Sigmoid colon (tissue), 6 donors: ENCODE measurements at regions not wholly inside any gene's neighbourhood (a gene's known extent, or its start where the extent isn't known, plus 50 kb on each side); places are given as distances from the start of the nearest gene placed in this dataset.

Experiments used
- DNase-seq: peaks from one replicate; pipeline ENCODE4 v3.0.0-alpha.2; 2019
- H3K27ac ChIP-seq, 4 donors: fragments of 200-600 bp; sonication (generic); one replicate each; pipeline ENCODE4 v1.5.1; 2016 to 2019; ENCODE audit warnings: mild to moderate bottlenecking in 1 of 4
- H3K27me3 ChIP-seq, 3 donors: fragments of 200-600 bp; sonication (generic); one replicate each; pipeline ENCODE4 v1.5.1; 2019; ENCODE audit warnings: mild to moderate bottlenecking in 1 of 3
- H3K36me3 ChIP-seq, 4 donors: fragments of 200-600 bp; sonication (generic); one replicate each; pipeline ENCODE4 v1.5.1; 2016 to 2019
- H3K4me1 ChIP-seq, 4 donors: fragments of 200-600 bp; sonication (generic); one replicate each; pipeline ENCODE4 v1.5.1; 2017 to 2019
- H3K4me3 ChIP-seq, 4 donors: fragments of 200-600 bp; sonication (generic); one replicate each; pipeline ENCODE4 v1.5.1; 2017 to 2019; ENCODE audit warnings: mild to moderate bottlenecking in 2 of 4, moderate library complexity in 1 of 4
- H3K9me3 ChIP-seq, 4 donors: fragments of 200-600 bp in 3 of 4; sonication (generic) in 3 of 4; one replicate each; pipeline versions ENCODE4 v1.5.1 to v1.6.1; 2013 to 2019
- CTCF ChIP-seq, 4 experiments: fragments of 450-650 bp in 3 of 4; fragments of 200-600 bp in 1 of 4; IDR thresholded peaks; one replicate each; pipeline ENCODE4 v1.5.1; 2016 to 2019; ENCODE audit warnings: antibody characterized with exemption in 4 of 4, mild to moderate bottlenecking in 3 of 4, moderate library complexity in 2 of 4
- EP300 ChIP-seq, 4 donors: sonication (generic); formaldehyde crosslinking; IDR thresholded peaks; one replicate each; pipeline ENCODE4 v1.6.1; 2017; ENCODE audit warnings: antibody characterized with exemption in 4 of 4
- POLR2A ChIP-seq, 2 donors: fragments of 450-650 bp; IDR thresholded peaks; one replicate each; pipeline ENCODE4 v1.6.1; 2016; ENCODE audit warnings: antibody characterized with exemption in 2 of 2, mild to moderate bottlenecking in 2 of 2, moderate library complexity in 2 of 2
- POLR2AphosphoS5 ChIP-seq, 4 donors: sonication (generic); formaldehyde crosslinking; IDR thresholded peaks; one replicate each; pipeline ENCODE4 v1.6.1; 2017; ENCODE audit warnings: antibody characterized with exemption in 4 of 4
- WGBS, 2 donors: extraction: QIAGEN DNeasy Blood & Tissue Kit; methylation state at CpG; one replicate each; pipeline ENCODE4 v1.1.7; 2013; 5-methylcytosine and 5-hydroxymethylcytosine counted together
- intact Hi-C: fragments of 100-400 bp; cut with DNase I; formaldehyde crosslinking; loops from one replicate; pipeline ENCODE4 v1.15.1; 2023
- donor health status: healthy with polysubstance abuse.
- donor health status: healthy.

DNA sequence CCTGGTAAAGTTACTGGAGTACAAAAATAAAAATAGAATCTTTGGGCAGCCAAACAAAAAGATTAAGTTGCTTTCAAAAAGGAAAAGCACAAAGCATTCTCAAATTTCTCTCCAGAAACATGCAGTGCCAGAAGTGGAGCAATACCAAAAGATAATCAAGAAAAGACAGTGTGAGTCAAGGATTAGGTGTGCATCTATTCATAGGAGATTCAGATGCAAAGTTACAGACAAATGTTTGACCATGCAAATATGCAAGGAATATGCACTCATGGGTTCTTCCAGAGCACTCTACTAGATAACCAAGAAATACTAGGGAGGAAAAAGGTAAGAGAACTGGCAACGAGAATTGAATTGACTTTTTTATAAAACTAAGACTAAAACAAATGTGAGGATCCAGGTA is 51.8 kb upstream of the CDH20 start:
- WGBS, 2 donors: 77 to 89% methylated on average over 1 of the region's 1 CpG
- intact Hi-C loops: no loop called here
- Histone ChIP-seq H3K27ac (no peak overlapping the region), H3K9me3 (peaks cover 0 to 10% (median 0%) of the 10 kb centered on the region in 4 donors), H3K4me3 (no peak overlapping the region), H3K36me3 (no peaks in the 10 kb centered on the region), H3K4me1 (no peaks in the 10 kb centered on the region), H3K27me3 (no peaks in the 10 kb centered on the region)
- TF ChIP-seq CTCF (IDR thresholded peaks at IDR 0.05) (no peak), EP300 (IDR thresholded peaks at IDR 0.05) (no peak), POLR2AphosphoS5 (IDR thresholded peaks at IDR 0.05) (no peak), POLR2A (IDR thresholded peaks at IDR 0.05) (no peak)
- DNase-seq: no peak

DNA sequence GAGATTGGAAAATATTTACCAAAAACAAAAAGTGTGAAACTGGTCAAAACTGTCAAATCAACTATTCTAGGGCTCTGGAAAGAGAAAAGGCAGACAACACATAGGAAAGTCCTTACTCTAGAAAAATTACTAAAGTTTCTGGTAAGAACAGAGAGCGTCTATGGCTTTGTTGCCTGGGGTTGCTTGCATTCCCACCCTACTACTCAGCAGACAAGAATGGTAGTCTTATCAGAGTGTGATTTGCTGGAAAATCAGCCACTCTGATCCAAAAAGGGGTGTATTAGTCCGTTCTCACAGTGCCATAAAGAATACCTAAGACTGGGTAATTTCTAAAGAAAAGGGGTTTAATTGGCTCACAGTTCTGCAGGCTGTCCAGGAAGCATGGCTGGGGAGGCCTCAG is 50.3 kb upstream of the CDH20 start:
- Histone ChIP-seq H3K4me1 (no peaks in the 10 kb centered on the region), H3K36me3 (no peaks in the 10 kb centered on the region), H3K4me3 (no peak overlapping the region), H3K9me3 (peaks cover 0 to 10% (median 0%) of the 10 kb centered on the region in 4 donors), H3K27ac (no peak overlapping the region), H3K27me3 (no peaks in the 10 kb centered on the region)
- DNase-seq: no peak
- no peak for TF ChIP-seq POLR2AphosphoS5 (IDR thresholded peaks at IDR 0.05)
- TF ChIP-seq CTCF (IDR thresholded peaks at IDR 0.05): no peak
- TF ChIP-seq EP300 (IDR thresholded peaks at IDR 0.05): no peak
- TF ChIP-seq POLR2A (IDR thresholded peaks at IDR 0.05): no peak
- 85 to 87% methylated on average over 2 of the region's 2 CpGs for WGBS, 2 donors
- intact Hi-C loops: no loop called here
